HG02588 (cell line): ENCODE measurements at regions not wholly inside any gene's neighbourhood (a gene's known extent, or its start where the extent isn't known, plus 50 kb on each side); places are given as distances from the start of the nearest gene placed in this dataset.
"Not testable (repeated sequence)": the region's sequence is repeated elsewhere in the genome, so short reads cannot be mapped to it uniquely, and the experiment has no call there.

Source experiments
- ATAC-seq: cut with Tn5 transposase; IDR thresholded peaks from one replicate; pipeline ENCODE4 v1.9.1; 2021; ENCODE audit warnings: mild to moderate bottlenecking, moderate library complexity; ENCODE audit not compliant: unreplicated experiment

DNA sequence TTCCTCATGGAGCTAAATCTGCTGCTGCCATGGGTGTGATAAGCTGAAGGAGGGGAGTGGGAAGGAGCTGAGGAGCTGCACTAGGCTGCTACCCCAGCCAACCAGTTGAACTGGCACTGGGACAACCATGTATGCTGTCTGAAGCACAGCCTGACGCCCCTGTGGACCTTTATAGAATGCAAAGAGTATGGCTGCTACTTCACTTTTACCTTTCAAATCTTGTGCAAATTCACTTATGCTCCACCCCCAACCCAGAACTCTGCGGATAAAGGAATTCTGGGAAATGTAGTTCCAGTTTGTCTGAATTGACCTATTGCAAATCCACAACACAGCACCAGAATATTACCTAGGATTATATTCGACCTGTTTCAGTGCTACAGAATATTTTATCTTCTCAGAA is 217.4 kb upstream of the SLC35B3 start:
- ATAC-seq: no peak

DNA sequence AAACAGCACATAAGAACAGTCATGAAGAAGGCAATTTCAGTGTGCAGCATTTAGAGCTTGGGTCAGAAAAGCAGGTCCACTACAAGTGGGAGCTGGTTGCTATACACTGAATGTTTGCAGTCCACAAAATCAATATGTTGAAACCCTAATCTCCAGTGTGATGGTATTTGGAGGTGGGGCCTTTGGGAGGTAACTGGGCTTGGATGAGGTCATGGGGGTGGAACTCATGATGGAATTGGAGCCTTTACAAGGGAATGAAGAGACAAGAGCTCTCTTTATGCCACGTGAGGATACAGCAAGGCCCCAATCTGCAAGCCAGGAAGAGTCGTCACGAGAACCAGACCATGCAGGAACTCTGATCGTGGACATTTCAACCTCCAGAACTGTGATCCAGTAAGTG is 216.7 kb upstream of the SLC35B3 start:
- ATAC-seq: no peak

DNA sequence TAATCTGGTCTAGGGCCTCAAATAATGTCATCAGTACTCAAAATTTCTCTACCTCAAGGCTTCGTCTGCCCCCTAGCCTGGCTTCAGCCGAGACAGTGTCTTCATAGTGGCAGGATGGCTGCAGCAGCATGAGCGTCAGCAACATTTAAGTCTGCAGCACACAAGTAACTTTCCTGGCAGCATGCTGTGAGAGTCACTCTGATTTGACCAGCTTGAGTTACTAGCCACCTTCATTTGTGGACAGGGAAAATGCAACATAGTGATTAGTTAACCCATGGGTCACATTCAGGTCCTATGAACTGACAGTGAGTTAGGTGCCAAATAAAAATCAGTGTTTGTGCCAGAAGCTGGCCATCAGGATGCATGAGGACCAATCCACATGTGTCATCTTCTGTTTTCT is 209.9 kb upstream of the SLC35B3 start:
- no peak for ATAC-seq

DNA sequence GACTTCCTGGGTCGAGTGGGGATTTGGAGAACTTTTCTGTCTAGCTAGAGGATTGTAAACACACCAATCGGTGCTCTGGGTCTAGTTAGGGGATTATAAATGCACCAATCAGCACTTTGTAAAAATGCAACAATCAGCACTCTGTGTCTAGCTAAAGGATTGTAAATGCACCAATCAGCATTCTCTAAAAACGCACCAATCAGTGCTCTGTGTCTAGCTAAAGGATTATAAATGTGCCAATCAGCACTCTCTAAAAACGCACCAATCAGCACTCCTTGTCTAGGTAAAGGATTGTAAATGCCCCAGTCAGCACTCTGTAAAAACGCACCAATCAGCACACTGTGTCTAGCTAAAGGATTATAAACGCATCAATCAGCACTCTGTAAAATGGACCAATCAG is 209.0 kb upstream of the SLC35B3 start:
- no peak for ATAC-seq

DNA sequence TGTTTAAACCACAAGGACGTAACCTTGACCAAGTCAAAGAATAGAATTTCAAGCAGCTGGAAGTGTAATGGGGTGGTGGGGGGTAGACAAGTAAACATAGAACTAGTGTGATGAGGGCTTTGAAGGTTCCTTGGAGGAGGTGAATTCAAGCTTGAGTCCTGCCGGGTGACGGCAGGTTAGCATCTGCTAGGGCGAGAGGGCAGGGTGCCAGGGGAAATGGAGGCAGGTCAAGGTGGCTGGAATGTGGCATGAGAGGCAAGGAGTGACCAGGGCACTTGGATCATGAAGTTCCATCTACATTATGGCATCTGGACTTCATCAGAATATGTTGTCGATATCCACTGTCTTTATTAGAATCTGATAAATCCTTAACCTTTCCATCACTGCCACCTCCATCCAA is 207.5 kb upstream of the SLC35B3 start:
- ATAC-seq: no peak

DNA sequence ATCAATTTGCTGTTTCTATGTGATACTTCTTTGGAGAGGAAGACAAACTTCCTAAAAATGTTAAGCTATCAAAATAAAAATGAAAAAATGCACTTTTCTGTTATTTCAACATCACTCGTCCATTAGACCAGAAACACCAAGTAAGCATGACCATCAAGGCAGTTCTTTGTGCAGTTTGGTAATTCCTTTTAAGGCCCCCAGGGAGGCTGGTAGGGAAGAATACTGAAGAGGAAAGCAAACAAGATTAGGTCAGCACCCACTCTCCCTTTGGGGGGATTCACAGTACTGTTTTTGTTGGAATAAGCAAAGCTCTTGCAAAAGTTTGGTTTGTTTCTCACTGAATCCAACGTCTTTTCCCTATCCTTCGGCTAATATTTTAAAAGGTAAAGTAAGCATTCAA is 206.8 kb upstream of the SLC35B3 start:
- ATAC-seq: no peak

DNA sequence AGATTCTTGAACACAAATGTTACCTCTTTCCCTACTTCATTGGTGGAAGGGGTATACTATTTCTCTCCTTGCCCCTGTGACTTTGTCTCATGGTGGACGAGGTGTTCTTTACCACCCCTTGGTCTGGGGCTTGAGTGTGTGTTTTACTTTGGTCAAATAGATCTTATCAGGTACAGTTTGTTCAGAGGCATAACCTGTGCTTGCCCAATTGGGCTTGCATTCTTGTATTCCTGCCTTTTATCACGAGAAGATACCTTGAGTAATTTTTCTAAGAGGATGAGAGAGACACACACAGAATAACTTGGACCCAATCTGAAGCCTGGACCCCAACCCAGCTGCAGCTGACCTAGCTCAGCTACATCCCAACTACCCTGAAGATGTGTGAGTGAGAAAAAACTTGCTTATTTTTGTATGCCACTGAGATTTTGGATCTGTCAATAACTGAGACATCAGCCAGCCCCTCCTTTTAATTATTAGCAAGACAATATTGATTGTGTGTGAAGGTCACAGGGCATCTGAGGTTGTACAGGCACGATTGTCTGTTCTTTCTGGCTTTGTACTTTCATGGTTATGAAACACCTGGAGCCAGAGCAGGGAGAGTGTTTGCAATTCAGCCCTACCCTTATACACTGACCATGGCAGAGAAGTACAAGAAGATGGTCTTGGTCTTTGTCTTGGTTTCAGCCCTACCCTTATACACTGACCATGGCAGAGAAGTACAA is 204.7 kb upstream of the SLC35B3 start:
- ATAC-seq: no peak

DNA sequence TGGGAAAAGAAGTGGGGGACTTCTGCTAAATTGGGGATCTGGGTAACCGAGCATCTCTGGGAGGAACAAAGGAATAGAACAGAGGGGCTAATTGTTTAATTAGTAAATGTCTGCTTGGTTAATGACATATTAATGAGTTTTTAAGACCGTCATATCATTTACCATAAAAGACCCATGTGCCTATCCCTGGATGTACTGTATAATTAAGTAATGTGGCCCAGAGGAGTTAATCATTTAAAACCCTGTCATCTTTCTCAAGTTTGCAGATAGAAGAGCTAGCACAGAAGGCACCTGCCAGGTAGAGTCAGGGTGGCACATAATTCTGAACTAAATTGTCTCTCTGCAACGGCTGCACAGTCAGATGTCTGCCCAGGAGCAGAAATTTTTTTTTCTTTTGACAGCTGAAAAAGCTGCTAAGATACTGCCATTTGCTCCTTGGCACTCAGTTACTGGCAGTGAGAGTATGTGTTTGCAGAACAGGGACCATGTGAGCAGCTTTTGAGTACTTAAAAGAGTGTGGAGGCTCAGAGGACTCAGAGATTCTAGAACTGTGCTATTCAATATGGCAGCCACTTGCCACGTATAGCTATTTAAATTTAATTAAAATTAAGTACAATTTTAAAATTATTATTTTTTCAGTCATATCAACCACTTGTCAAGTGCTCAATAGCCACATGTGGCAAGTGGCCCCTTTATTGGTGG is 202.7 kb upstream of the SLC35B3 start:
- no peak for ATAC-seq

DNA sequence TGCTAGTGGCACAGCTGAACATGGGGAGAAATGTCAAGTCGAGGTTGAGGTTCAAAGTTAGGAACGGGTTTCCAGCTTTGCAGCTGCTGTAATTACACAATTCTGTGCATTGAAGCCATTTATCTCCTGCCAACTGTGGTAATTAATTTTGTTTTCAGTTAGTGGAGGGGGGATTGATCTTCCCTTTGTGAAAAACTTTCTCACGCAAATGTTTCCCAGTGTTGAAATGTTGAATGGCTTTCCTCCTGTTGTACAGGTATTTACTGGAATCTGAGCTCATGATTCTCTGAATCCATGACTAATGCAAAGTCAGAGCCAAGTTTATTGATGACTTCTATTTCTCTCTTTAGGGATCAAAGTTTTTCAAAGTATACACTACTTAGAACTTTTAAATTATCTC is 198.4 kb upstream of the SLC35B3 start:
- no peak for ATAC-seq

DNA sequence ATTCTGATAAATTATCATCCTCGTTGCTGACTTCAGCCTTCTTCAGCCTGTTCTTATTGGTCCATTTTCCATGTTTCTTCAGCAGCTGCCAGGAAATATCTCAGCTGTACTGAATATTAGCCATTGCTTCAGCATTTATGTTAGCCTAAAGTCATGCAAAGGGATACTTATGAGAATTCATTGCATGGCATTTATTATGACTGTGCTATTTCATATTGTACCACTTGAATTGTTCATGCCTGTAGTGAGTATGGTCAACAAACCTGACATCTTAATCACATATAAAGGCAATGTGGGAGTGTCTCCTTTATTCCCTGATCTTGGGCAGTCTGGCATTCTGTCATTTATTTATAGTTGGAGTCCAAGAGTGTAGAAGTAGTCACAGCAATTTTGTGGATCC is 193.4 kb upstream of the SLC35B3 start:
- no peak for ATAC-seq

DNA sequence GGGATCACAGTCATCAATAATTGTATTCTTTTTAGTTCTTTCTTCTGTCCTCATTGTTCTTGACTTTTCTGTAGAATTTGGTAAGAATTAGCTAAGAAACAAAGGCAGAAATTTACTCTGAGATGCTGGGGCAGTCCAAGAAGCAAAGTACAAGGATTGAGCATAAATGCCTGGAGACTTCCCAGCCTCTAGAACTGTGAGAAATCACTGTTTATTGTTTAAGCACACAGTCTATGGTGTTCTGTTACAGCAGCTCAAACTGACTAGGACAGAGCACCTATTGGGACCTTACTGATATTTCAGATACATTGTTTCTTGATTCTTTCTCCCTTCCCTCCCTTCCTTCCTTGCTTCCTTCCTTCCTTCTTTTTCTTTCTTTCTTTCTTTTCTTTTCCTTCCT is 192.7 kb upstream of the SLC35B3 start:
- no peak for ATAC-seq

DNA sequence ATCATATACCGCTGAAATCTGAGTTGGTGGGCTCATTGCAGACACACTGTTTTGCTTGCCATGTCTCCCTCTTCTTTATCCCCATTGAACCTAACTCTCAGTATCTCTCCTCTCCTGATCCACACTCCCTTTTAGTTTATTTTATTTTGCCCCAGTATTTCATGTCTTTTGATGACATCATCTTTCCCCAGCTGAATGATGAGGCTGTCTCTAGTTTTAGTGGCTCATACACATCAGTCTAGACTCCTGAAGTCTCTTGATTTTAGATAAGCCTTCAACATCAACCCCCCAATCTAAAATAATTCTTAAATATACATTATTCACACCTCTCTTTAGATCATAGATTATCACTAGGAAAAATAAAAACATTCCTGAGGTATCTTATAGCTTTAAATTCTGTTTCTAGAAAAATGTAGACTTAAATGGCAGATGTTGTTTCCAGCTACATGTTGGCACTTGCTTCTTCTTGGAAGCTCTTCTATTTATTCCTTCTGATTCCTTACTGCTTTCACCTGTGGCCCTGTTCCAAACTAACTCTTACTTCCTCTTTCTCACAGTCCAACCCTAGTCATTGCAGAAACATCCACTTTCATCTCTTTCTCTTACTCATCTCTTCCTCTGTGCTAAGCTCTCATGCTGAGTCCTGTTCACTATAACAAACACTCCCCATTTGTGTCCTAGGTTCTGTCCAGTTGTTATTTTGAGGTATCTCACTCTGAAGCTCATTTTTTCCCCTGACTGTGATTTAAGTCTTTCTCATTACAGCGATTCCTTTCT is 191.9 kb upstream of the SLC35B3 start:
- ATAC-seq: peak; percentile 80

DNA sequence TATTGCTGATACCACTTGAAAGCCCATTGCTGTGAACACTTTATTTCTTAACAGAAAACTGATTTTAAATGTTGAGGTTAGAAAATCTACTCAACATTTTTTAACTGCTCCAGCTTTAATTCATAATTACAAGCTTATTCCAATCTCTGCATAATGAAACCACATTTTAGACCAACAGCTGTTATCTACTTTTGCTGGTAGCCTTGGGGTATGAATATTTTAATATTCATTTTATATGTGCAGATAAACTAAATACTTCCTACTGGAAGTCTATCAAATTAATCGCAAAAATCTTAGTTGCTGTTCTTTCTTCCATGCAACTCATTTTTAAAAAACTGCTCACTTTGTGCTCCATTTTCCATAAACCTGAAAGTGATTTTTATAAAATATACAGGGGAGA is 189.3 kb upstream of the SLC35B3 start:
- ATAC-seq: no peak

DNA sequence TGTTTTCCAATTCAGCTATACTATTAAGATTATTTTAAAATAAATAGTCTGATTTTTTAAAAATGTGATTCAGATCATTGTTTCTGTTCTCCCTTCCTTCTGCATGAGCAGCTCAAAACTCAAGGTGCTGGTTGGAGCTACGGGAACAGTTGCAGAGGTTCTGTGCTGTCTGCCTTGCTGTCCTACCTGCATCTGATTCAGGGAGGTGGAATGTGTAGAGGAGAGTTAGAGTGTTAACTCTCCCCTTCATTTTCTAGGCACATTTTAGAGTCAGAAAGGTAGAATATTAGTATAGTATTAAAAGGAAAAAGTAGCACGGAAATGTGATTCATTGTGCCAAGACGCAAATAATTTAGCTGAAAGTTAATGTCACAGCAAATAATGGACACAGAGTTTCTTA is 188.1 kb upstream of the SLC35B3 start:
- ATAC-seq: no peak

DNA sequence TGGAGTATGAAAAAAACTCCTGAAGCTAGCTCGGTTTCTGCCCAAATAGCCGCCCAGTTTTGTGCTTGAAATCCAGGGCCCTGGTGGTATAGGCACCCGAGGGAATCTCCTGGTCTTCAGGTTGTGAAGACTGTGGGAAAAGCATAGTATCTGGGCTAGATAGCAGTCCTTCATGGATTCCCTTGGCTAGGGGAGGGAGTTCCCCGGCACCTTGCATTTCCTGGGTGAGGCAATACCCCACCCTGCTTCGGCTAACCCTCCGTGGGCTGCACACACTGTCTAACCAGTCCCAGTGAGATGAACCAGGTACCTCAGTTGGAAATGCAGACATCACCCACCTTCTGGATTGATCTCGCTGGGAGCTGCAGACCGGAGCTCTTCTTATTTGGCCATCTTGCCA is 184.5 kb upstream of the SLC35B3 start:
- ATAC-seq: no peak

DNA sequence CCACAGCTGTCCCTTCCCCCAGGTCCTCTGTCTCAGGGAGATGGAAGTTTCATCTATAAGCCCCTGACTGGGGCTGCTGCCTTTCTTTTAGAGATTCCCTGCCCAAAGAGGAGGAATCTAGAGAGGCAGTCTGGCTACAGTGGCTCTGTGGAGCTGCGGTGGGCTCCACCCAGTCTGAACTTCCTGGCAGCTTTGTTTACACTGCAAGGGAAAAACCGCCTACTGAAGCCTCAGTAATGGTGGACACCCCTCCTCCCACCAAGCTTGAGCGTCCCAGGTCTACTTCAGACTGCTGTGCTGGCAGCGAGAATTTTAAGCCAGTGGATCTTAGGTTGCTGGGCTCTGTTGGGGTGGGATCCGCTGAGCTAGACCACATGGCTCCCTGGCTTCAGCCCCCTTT is 184.1 kb upstream of the SLC35B3 start:
- not testable (repeated sequence) for ATAC-seq

DNA sequence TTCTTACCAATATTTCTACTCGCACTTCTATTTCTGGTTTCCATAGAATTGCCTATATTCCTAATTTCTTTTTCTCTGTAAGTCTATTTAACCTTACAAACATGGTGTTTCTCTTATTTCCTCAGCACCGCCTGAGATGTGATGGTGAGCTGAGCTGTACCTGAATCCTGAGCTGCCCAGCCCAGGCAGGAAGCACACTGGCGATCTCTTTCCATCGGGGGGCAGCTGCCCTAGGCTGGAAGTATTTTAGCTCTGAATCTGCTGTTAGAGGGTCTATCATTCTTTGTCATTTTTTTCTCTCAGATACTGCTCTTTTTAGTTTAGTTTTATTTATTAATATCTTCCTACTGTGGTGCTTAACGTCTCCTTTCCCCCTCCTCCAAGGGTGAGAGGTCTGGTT is 173.4 kb upstream of the SLC35B3 start:
- no peak for ATAC-seq

DNA sequence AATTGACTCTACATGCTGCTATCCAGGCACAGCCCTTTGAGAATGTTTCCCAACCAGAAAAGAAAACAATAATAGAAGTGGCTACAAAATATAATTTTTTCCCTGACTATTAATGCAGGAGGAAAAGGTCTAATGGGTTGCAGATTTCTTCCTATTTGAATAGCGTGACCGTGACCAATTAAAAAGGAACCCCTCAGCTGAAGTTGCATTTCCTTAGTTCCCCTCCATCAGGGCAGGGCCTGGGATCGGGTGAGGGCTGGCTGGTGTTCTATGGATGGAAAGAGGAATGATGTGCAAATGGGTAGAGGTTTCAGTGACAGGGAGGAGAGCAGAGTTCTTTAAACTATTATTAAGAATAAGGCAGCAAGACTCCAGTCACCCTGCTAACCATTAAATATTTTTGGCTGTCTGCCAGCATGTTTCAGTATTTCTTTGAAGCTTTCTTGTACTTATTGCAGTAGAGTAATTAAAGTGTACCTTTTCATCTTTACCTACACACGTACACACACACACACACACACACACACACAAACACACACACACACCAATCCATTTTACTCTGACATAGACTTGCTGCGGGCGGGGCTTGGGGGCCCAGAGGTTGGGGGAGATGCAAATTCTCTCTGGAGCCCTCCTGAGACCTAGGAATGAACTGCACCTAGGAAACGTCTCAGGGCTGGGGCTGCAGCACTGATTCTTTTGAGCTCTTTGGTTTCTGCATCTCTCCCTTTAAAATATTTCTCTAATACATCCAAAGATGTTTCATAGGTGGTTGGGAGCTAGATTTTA is 154.8 kb upstream of the SLC35B3 start:
- ATAC-seq: no peak

DNA sequence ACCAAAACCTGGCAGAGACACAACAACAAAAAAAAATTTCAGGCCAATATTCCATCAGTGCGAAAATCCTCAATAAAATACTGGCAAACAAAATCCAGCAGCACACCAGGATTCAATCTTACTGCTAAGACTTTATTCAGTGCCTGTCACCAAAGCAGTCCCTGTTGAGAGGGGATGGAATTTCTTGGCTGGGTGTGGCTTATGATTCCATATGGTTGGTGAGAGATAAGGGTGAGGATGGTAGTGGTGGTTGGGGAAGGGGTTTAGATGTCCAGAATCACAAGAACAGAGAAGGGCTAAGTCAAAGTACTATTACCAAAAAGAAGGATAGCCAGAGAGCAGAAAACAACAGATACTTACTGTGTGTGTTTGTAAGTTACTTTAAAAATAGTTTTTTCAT is 152.8 kb upstream of the SLC35B3 start:
- ATAC-seq: no peak

DNA sequence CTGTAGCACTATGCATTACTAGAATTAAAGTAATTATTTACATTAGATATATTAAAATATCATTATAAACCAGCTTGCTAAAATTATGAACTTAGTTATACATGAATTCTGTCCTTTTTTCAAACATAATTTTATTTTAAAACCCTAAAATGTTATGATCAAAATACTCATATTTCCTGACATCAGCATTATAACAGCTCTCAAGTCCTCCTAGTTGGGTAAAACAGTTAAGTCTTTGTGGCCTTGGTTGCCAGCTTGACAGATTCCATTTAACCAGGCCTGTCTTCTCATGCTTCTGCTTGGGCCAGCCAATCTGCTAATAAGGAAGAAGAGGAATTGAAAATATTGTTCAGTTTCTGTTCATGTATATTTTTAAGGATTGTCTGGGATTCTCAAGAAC is 147.9 kb upstream of the SLC35B3 start:
- no peak for ATAC-seq

DNA sequence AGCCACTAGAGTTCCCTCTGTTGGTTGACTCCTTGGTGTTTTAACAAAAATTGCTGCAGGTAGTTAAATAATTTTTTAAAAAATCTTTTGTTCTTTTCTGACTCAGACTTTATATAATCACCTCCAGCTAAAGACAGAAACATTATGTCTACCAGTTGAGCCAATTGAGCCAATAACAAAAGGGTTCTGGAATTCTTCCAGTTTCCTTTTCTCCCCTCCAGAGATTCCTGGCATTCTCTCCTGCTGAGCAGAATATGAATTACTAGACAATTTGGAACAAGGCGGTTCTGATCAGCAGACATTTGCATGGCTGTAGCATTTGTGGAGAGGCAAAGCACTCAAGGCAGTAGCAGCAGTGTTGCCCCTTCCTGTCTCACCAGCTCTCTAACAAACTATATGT is 144.0 kb upstream of the SLC35B3 start:
- ATAC-seq: no peak
